WTC11 (cell line): ENCODE measurements at regions not wholly inside any gene's neighbourhood (a gene's known extent, or its start where the extent isn't known, plus 50 kb on each side); places are given as distances from the start of the nearest gene placed in this dataset.

Experiments used
- CBFB ChIP-seq: sonication (generic); formaldehyde crosslinking; IDR thresholded peaks from 2 replicates; pipeline ENCODE4 v1.8.1; 2022; ENCODE audit warnings: mild to moderate bottlenecking, low read depth, missing genetic modification reagents
- NR3C1 ChIP-seq: sonication (generic); formaldehyde crosslinking; conservative IDR thresholded peaks from 2 replicates; pipeline ENCODE4 v1.8.1; 2023; ENCODE audit warnings: low read depth, mild to moderate bottlenecking, missing genetic modification reagents
- ZBTB43 ChIP-seq: sonication (generic); formaldehyde crosslinking; IDR thresholded peaks from 2 replicates; pipeline ENCODE4 v1.8.1; 2023; ENCODE audit warnings: mild to moderate bottlenecking, missing genetic modification reagents
- ZNF281 ChIP-seq: sonication (generic); formaldehyde crosslinking; IDR thresholded peaks from 2 replicates; pipeline ENCODE4 v1.8.0; 2023; ENCODE audit warnings: mild to moderate bottlenecking, missing genetic modification reagents
- ZNF423 ChIP-seq: fragments of 250-450 bp; sonication (Bioruptor Pico); IDR thresholded peaks from 2 replicates; pipeline ENCODE4 v2.1.2; 2022; ENCODE audit warnings: mild to moderate bottlenecking, moderate library complexity
- TF ChIP-seq, protein P1 (sequence below): sonication (generic); formaldehyde crosslinking; IDR thresholded peaks from 2 replicates; pipeline ENCODE4 v1.8.0; 2022; ENCODE audit warnings: mild to moderate bottlenecking, missing genetic modification reagents
- TF ChIP-seq, protein P2 (sequence below): fragments of 200-600 bp; IDR thresholded peaks from 2 replicates; pipeline ENCODE4 v1.8.0; 2022; ENCODE audit warnings: antibody characterized with exemption
- TF ChIP-seq, protein P3 (sequence below): sonication (generic); formaldehyde crosslinking; IDR thresholded peaks from 2 replicates; pipeline ENCODE4 v1.8.1; 2023; ENCODE audit warnings: mild to moderate bottlenecking, missing genetic modification reagents, moderate library complexity

DNA sequence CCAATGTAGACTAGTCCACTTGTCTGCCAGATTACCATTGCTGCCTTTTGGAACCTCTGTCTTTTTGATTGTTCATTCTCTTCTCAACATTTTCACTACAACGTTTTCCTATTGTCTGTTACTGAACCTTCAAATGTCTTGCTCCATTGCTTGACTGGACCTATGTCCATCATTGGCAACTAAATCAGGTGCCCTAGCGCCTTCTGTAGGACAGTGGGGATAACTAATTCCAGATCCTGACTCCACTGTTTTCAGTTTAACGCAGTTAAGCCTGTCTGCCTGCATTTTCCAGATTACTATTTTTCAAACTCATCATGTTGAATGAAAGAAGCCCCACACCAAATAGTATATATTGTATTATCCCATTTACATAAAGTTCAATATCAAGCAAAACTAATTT lies 433.6 kb downstream of the RNF144B start:
- no peak for TF ChIP-seq ZBTB43 (CRISPR knock-in tag)
- TF ChIP-seq, protein P1, sequence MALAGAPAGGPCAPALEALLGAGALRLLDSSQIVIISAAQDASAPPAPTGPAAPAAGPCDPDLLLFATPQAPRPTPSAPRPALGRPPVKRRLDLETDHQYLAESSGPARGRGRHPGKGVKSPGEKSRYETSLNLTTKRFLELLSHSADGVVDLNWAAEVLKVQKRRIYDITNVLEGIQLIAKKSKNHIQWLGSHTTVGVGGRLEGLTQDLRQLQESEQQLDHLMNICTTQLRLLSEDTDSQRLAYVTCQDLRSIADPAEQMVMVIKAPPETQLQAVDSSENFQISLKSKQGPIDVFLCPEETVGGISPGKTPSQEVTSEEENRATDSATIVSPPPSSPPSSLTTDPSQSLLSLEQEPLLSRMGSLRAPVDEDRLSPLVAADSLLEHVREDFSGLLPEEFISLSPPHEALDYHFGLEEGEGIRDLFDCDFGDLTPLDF, result no peak
- TF ChIP-seq NR3C1 (CRISPR knock-in tag), result no peak
- no peak for TF ChIP-seq ZNF423 (CRISPR knock-in tag)
- TF ChIP-seq, protein P2, sequence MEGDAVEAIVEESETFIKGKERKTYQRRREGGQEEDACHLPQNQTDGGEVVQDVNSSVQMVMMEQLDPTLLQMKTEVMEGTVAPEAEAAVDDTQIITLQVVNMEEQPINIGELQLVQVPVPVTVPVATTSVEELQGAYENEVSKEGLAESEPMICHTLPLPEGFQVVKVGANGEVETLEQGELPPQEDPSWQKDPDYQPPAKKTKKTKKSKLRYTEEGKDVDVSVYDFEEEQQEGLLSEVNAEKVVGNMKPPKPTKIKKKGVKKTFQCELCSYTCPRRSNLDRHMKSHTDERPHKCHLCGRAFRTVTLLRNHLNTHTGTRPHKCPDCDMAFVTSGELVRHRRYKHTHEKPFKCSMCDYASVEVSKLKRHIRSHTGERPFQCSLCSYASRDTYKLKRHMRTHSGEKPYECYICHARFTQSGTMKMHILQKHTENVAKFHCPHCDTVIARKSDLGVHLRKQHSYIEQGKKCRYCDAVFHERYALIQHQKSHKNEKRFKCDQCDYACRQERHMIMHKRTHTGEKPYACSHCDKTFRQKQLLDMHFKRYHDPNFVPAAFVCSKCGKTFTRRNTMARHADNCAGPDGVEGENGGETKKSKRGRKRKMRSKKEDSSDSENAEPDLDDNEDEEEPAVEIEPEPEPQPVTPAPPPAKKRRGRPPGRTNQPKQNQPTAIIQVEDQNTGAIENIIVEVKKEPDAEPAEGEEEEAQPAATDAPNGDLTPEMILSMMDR, result no peak
- no peak for TF ChIP-seq ZNF281
- TF ChIP-seq CBFB, result no peak
- TF ChIP-seq, protein P3, sequence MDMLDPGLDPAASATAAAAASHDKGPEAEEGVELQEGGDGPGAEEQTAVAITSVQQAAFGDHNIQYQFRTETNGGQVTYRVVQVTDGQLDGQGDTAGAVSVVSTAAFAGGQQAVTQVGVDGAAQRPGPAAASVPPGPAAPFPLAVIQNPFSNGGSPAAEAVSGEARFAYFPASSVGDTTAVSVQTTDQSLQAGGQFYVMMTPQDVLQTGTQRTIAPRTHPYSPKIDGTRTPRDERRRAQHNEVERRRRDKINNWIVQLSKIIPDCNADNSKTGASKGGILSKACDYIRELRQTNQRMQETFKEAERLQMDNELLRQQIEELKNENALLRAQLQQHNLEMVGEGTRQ (CRISPR knock-in tag), result no peak
